HEK293 (cell line): ENCODE measurements at regions not wholly inside any gene's neighbourhood (a gene's known extent, or its start where the extent isn't known, plus 50 kb on each side); places are given as distances from the start of the nearest gene placed in this dataset.
"Not testable (repeated sequence)": the region's sequence is repeated elsewhere in the genome, so short reads cannot be mapped to it uniquely, and the experiment has no call there.

Source experiments
- CTCF ChIA-PET: fragments of 350-600 bp; formaldehyde crosslinking; extraction: SDS; loops from one replicate; lab custom pipeline; 2021; ENCODE audit warnings: antibody characterized with exemption; lab: Yijun Ruan, JAX
- POLR2A ChIA-PET: fragments of 300-600 bp; formaldehyde crosslinking; extraction: SDS; loops from one replicate; lab custom pipeline; 2020; ENCODE audit warnings: antibody characterized with exemption, inconsistent platforms; lab: Yijun Ruan, JAX
- H3K27ac ChIP-seq: fragments of 200-500 bp; sonication (Bioruptor generic); 2 replicates; pipeline ENCODE4 v1.5.1; 2014; ENCODE audit warnings: low read depth, low read length, control low read depth, inconsistent platforms; ENCODE audit errors: extremely low read depth
- H3K36me3 ChIP-seq, 2 experiments: fragments of 200-500 bp in 1 of 2; sonication (Bioruptor generic) in 1 of 2; 1 replicate in 1 of 2; 2 replicates in 1 of 2; pipeline ENCODE4 v1.5.1; 2014 to 2017; ENCODE audit warnings: inconsistent platforms in 2 of 2, low read length in 2 of 2; ENCODE audit not compliant: control insufficient read depth in 2 of 2, insufficient read depth in 1 of 2
- H3K4me1 ChIP-seq: fragments of 200-500 bp; sonication (Bioruptor generic); 2 replicates; pipeline ENCODE4 v1.5.1; 2014; ENCODE audit warnings: mild to moderate bottlenecking, low read length, inconsistent platforms; ENCODE audit not compliant: control insufficient read depth, insufficient read depth
- H3K4me3 ChIP-seq: 2 replicates; pipeline ENCODE4 v1.5.1; 2011; ENCODE audit warnings: low read depth, mild to moderate bottlenecking, control low read depth, low read length, moderate library complexity
- H3K9me3 ChIP-seq: fragments of 200-500 bp; sonication (Bioruptor generic); 2 replicates; pipeline ENCODE4 v1.5.1; 2014; ENCODE audit warnings: low read depth, low read length, inconsistent platforms; ENCODE audit not compliant: control insufficient read depth, insufficient read depth
- BCL6B ChIP-seq: fragments of 450-650 bp; formaldehyde crosslinking; IDR thresholded peaks from 2 replicates; pipeline ENCODE4 v1.5.1; 2017; ENCODE audit warnings: missing biosample characterization, missing genetic modification characterization
- ZBTB49 ChIP-seq: fragments of 450-650 bp; formaldehyde crosslinking; IDR thresholded peaks from 2 replicates; pipeline ENCODE4 v1.5.1; 2016; ENCODE audit warnings: missing biosample characterization, missing genetic modification characterization, low read depth
- ZNF155 ChIP-seq: fragments of 450-650 bp; formaldehyde crosslinking; IDR thresholded peaks from 2 replicates; pipeline ENCODE4 v1.5.1; 2016; ENCODE audit warnings: missing biosample characterization, missing genetic modification characterization
- ZNF24 ChIP-seq: fragments of 450-650 bp; formaldehyde crosslinking; IDR thresholded peaks from 2 replicates; pipeline ENCODE4 v1.5.1; 2016; ENCODE audit warnings: missing biosample characterization, missing genetic modification characterization
- ZNF280D ChIP-seq: fragments of 450-650 bp; formaldehyde crosslinking; IDR thresholded peaks from 2 replicates; pipeline ENCODE4 v1.5.1; 2016; ENCODE audit warnings: missing biosample characterization, missing genetic modification characterization
- ZNF426 ChIP-seq: fragments of 450-650 bp; formaldehyde crosslinking; IDR thresholded peaks from 2 replicates; pipeline ENCODE4 v1.5.1; 2017; ENCODE audit warnings: missing biosample characterization, missing genetic modification characterization, mild to moderate bottlenecking, inconsistent platforms, moderate library complexity
- ZNF501 ChIP-seq: fragments of 450-650 bp; formaldehyde crosslinking; IDR thresholded peaks from 2 replicates; pipeline ENCODE4 v1.5.1; 2016; ENCODE audit warnings: missing biosample characterization, missing genetic modification characterization
- ZNF707 ChIP-seq: fragments of 450-650 bp; formaldehyde crosslinking; IDR thresholded peaks from 2 replicates; pipeline ENCODE4 v1.5.1; 2016; ENCODE audit warnings: missing biosample characterization, missing genetic modification characterization

- CTCF ChIA-PET = no interaction called here
- POLR2A ChIA-PET = no interaction called here
- TF ChIP-seq BCL6B (no peak), ZNF426 (tag by site-specific recombination) (no peak), ZNF501 (tag by site-specific recombination) (no peak), ZBTB49 (no peak), ZNF280D (tag by site-specific recombination) (no peak), ZNF24 (tag by site-specific recombination) (no peak), ZNF707 (tag by site-specific recombination) (no peak), ZNF155 (tag by site-specific recombination) (no peak)
- Histone ChIP-seq H3K27ac (no peak overlapping the region), H3K9me3 (no peaks in the 10 kb centered on the region), H3K36me3 (no peaks in the 10 kb centered on the region), H3K4me1 (no peaks in the 10 kb centered on the region), H3K4me3 (no peak overlapping the region)
Observed at GRCh38 chr17:30579610-30580315, 102.6 kb downstream of the GOSR1 start.

GRCh38 chr17:30578015-30578717 is 101.0 kb downstream of the GOSR1 start:
- H3K4me1 ChIP-seq, POLR2A ChIA-PET, H3K4me3 ChIP-seq, CTCF ChIA-PET, H3K9me3 ChIP-seq, H3K36me3 ChIP-seq, H3K27ac ChIP-seq: not testable (repeated sequence)
